ENCODE measurements at regions not wholly inside any gene's neighbourhood (a gene's known extent, or its start where the extent isn't known, plus 50 kb on each side); places are given as distances from the start of the nearest gene placed in this dataset.

- Histone ChIP-seq H3K4me1 (no peaks in the 10 kb centered on the region), H3K4me3 (no peak overlapping the region), H3K27me3 (no peaks in the 10 kb centered on the region), H3K36me3 (no peaks in the 10 kb centered on the region), H3K9me3 (no peaks in the 10 kb centered on the region), H3K27ac (no peak overlapping the region)
- TF ChIP-seq POLR2A (IDR thresholded peaks at IDR 0.05) (no peak), EP300 (IDR thresholded peaks at IDR 0.05) (no peak)
- TF ChIP-seq, protein P1, sequence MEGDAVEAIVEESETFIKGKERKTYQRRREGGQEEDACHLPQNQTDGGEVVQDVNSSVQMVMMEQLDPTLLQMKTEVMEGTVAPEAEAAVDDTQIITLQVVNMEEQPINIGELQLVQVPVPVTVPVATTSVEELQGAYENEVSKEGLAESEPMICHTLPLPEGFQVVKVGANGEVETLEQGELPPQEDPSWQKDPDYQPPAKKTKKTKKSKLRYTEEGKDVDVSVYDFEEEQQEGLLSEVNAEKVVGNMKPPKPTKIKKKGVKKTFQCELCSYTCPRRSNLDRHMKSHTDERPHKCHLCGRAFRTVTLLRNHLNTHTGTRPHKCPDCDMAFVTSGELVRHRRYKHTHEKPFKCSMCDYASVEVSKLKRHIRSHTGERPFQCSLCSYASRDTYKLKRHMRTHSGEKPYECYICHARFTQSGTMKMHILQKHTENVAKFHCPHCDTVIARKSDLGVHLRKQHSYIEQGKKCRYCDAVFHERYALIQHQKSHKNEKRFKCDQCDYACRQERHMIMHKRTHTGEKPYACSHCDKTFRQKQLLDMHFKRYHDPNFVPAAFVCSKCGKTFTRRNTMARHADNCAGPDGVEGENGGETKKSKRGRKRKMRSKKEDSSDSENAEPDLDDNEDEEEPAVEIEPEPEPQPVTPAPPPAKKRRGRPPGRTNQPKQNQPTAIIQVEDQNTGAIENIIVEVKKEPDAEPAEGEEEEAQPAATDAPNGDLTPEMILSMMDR (IDR thresholded peaks at IDR 0.05), result no peak
- intact Hi-C loops (cut with DNase I; ENCODE audit: low total_unique reads), result no loop called here
- no peak for DNase-seq
Observed at GRCh38 chr3:74053970-74054516, 429.3 kb upstream of the PDZRN3 start.

DNA sequence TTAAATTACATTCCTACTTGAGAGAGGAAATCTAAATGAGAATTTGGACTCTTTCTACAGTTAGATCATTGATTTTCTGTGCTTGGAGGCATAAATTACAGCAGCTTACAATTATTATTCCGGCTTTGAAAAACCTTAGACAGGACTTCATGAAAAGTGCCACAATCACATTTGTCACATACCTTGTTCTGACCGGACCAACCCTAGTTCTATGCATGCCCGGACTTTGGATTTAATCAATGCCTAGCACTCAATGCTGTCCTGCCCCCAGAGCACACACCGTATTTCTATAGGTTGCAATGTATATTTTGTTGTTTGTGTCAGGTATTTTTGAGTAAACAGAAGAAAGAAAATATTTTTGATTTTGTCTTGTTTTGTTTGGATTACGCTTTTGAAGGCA lies 424.7 kb upstream of the PDZRN3 start:
- DNase-seq, result no peak
- Histone ChIP-seq H3K9me3 (no peaks in the 10 kb centered on the region), H3K27ac (no peak overlapping the region), H3K36me3 (no peaks in the 10 kb centered on the region), H3K4me1 (no peaks in the 10 kb centered on the region), H3K27me3 (no peaks in the 10 kb centered on the region), H3K4me3 (no peak overlapping the region)
- intact Hi-C loops (cut with DNase I; ENCODE audit: low total_unique reads), result no loop called here
- TF ChIP-seq, protein P1 (IDR thresholded peaks at IDR 0.05), result no peak
- TF ChIP-seq EP300 (IDR thresholded peaks at IDR 0.05) (no peak), POLR2A (IDR thresholded peaks at IDR 0.05) (no peak), POLR2AphosphoS5 (IDR thresholded peaks at IDR 0.05) (no peak)
- 70 to 85% (median 81%) methylated on average over 5 of the region's 5 CpGs for WGBS, 5 donors

DNA sequence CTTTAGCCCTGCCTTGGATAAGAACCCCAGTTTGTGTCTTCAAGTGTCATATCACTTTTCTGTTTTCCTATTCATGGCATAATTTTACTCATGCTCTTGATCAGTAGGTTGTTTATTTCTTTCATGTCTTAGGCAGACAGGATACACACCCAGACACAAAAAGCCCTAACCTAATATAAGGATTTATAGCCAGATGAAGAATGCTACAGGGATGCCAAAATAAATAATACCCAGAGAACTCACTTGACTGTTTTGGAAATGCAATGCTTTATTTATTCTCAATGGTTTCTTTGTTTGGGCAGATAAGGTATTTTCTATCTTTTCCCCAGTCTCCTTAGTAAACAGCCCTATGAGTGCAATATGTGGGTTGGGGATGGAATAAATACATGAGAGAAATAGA lies 424.0 kb upstream of the PDZRN3 start:
- no peaks in the 10 kb centered on the region for H3K9me3 ChIP-seq
- no peak overlapping the region for H3K4me3 ChIP-seq
- no peaks in the 10 kb centered on the region for H3K27me3 ChIP-seq
- TF ChIP-seq, protein P1 (IDR thresholded peaks at IDR 0.05), result no peak
- TF ChIP-seq POLR2AphosphoS5 (IDR thresholded peaks at IDR 0.05) (no peak), POLR2A (IDR thresholded peaks at IDR 0.05) (no peak), EP300 (IDR thresholded peaks at IDR 0.05) (no peak)
- intact Hi-C loops (cut with DNase I; ENCODE audit: low total_unique reads), result no loop called here
- DNase-seq, result no peak
- H3K27ac ChIP-seq, result no peak overlapping the region
- no peaks in the 10 kb centered on the region for H3K36me3 ChIP-seq
- no peaks in the 10 kb centered on the region for H3K4me1 ChIP-seq

GRCh38 chr3:74045000-74045399 lies 420.3 kb upstream of the PDZRN3 start:
- TF ChIP-seq POLR2AphosphoS5 (IDR thresholded peaks at IDR 0.05) (no peak), EP300 (IDR thresholded peaks at IDR 0.05) (no peak), POLR2A (IDR thresholded peaks at IDR 0.05) (no peak)
- TF ChIP-seq, protein P1 (IDR thresholded peaks at IDR 0.05), result no peak
- H3K27me3 ChIP-seq, result no peaks in the 10 kb centered on the region
- no peaks in the 10 kb centered on the region for H3K36me3 ChIP-seq
- 77 to 93% (median 92%) methylated on average over 2 of the region's 2 CpGs for WGBS, 5 donors
- no peaks in the 10 kb centered on the region for H3K4me1 ChIP-seq
- H3K27ac ChIP-seq, result no peak overlapping the region
- DNase-seq, result no peak
- H3K9me3 ChIP-seq, result no peaks in the 10 kb centered on the region
- no peak overlapping the region for H3K4me3 ChIP-seq
- intact Hi-C loops (cut with DNase I; ENCODE audit: low total_unique reads), result no loop called here

Measured in stomach (tissue), 8 donors.